KOPT-K1 (cell line): ENCODE measurements at regions not wholly inside any gene's neighbourhood (a gene's known extent, or its start where the extent isn't known, plus 50 kb on each side); places are given as distances from the start of the nearest gene placed in this dataset.

Experiments used
- H3K27ac ChIP-seq: fragments of 200-600 bp; sonication (generic); 2 replicates; pipeline ENCODE4 v1.5.1; 2016; ENCODE audit warnings: antibody characterized with exemption, mild to moderate bottlenecking, low read depth, low read length; ENCODE audit not compliant: poor library complexity, severe bottlenecking
- H3K36me3 ChIP-seq: fragments of 200-600 bp; sonication (generic); 2 replicates; pipeline ENCODE4 v1.5.1; 2017; ENCODE audit warnings: antibody characterized with exemption, mild to moderate bottlenecking, low read length, moderate library complexity; ENCODE audit not compliant: insufficient read depth
- H3K9me3 ChIP-seq: fragments of 200-600 bp; sonication (generic); 2 replicates; pipeline ENCODE4 v1.5.1; 2017; ENCODE audit warnings: antibody characterized with exemption, low read length, mild to moderate bottlenecking; ENCODE audit not compliant: insufficient read depth, poor library complexity, severe bottlenecking

DNA sequence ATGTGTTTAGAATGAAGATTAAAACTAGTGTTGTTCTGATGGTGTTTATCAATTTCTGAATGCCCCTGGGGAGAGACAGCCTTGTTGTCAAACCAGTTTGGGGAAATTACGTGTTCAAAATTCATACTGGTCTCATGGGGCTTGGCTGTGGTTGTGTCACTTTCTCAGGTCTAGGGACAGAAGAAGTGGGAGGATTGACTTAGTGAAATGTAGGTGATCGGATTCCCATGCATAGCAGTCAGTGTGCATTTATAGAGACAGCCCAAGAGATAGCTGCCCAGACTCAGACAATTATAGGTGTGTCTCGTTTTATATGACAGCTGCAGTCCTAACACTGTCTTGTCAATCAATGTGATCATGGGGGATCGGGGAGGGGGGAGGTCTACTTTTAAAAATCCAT, 94.4 kb upstream of the CLCN4 start:
- no peak overlapping the region for H3K27ac ChIP-seq
- H3K9me3 ChIP-seq: no peaks in the 10 kb centered on the region
- no peaks in the 10 kb centered on the region for H3K36me3 ChIP-seq

DNA sequence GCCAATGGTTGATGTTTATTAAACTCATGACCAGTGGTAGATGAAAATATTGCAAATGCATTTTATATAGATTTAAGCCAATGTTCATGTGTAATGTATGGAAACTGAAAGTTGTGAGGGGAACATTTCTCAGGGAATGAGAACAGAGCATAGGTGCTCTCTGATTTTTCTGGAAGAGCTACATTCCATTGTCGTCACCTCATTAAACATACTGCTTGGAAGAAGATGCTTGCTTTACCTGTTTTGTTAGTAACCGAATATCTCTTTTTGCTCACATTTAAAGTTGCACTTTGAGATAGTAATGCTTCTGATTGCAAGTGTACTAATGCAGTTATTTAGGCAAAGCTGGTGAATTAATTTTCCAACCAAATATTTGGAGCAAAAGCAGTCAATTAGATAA, 93.8 kb upstream of the CLCN4 start:
- Histone ChIP-seq H3K36me3 (no peaks in the 10 kb centered on the region), H3K9me3 (no peaks in the 10 kb centered on the region), H3K27ac (no peak overlapping the region)

DNA sequence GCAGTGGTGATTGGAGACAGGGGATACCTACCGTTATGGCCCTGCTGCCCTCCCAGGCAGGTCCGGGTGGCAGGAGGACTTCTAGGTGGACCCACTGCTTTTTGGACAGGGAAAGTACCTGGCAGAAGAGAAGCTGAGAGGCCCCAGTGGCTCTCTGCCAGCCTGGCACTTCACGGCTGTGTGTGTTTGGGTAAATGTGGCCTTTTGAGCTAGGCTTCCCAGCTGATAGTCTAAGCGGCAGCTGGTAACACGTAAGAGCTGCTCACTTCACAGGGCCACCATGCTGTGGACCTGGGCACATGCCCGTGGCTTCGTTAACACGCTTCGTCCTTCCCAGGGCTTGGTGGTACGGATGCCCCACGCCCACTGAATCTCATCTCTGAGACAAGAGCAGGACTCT, 92.0 kb upstream of the CLCN4 start:
- Histone ChIP-seq H3K36me3 (no peaks in the 10 kb centered on the region), H3K27ac (no peak overlapping the region), H3K9me3 (no peaks in the 10 kb centered on the region)

DNA sequence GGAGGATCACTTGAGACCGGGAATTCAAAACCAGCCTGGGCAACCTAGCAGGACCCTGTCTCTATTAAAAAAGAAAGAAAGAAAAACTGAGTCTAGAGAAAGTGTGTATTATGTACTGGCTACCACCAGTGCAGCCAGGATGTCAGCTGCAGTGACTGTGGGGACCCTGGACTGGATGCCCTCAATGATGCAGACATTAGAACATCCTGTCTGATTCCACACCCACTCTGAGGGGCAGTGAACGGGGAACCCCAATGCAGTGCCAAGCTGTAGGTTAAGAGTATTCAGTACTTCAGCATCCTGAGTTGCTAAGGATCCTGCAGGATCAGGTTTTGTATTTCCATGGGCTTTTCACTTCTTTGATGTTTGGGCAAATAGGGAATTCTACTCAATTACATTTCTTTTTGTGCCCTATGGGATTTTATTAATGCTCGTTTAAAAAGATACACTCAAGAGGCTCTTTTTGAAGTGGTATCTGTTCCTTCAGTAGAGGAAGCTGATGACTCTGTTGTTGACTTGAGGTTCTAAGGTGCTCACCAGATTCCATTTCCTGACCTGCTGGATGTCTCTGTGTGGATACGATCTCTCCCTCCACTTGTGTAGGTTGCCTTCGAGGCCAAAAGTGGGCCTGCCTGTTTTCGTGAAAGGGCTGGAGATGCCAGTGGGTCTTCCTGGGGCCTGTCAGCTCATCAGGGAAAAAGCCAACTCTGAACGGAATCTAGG, 85.9 kb upstream of the CLCN4 start:
- no peaks in the 10 kb centered on the region for H3K9me3 ChIP-seq

DNA sequence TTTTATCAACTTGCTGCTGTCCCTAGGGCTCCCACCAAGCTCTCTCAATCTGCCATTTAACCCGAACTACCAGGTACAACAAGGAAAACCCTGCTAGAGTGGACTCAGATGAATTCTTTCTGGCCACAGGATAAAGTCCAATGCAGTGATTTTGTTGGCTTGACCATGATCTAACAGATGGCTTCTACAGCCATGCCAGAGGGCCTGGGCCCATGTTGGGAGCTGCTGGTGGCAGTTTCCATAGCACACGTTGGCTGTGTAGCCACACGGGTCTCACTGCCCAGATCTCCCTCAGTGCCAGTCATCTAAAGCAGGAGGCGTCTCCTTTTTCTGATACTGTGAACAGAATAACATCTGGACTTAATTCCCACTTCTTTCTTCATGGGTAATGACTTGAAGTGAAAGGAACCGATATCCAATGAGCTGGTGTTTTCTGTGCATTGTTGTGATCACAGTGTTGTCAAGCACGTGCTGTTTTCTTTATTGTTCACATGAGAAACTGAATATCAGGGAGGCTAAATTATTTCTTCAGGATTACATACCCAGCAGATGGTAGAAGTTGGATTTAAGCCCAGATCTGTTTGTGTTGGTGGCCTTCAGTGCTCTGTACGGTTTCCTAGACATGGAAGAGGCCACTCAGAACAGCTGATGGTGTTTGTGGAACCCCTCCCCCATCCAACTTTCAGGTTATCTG, 85.2 kb upstream of the CLCN4 start:
- no peaks in the 10 kb centered on the region for H3K36me3 ChIP-seq
- no peaks in the 10 kb centered on the region for H3K9me3 ChIP-seq
- H3K27ac ChIP-seq: no peak overlapping the region

More for the DNA sequence above, 85.9 kb upstream of the CLCN4 start:
- Histone ChIP-seq H3K27ac (no peak overlapping the region), H3K36me3 (no peaks in the 10 kb centered on the region)

DNA sequence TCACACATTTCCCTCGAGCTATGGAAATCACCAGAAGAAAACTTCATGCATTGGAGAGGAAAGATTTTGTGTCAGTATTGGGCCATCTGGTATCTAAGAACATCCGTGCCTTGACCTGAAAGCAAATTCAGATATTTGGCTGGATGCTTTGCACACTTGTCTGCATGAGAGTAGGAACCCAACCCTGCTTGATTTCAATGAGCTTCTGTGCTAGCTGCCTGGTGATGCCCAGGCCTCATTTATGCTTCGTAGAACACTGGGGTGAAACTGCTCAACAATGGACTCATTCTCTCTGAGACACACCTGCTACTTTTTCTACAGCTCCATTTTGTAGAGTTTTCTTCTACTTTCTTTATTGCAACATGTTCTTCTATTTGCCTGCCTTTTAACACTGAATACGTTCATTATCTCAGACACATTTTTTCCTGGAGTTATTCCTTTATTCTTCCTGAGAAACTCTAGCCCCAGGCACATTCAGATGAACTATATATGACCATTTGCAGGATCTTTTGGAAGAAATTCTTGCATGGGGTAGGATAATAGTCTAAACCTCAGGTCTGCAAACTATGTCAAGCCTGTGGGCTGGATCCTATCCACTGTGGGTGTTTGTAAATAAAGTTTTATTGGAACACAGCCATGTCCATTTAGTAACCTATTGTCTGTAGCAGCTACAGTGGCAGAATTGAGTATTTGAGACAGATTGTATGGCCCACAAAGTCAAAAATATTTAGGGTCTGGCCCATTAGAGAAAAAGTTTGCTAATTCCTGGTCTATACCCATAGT, 83.8 kb upstream of the CLCN4 start:
- Histone ChIP-seq H3K36me3 (no peaks in the 10 kb centered on the region), H3K9me3 (no peaks in the 10 kb centered on the region), H3K27ac (no peak overlapping the region)

DNA sequence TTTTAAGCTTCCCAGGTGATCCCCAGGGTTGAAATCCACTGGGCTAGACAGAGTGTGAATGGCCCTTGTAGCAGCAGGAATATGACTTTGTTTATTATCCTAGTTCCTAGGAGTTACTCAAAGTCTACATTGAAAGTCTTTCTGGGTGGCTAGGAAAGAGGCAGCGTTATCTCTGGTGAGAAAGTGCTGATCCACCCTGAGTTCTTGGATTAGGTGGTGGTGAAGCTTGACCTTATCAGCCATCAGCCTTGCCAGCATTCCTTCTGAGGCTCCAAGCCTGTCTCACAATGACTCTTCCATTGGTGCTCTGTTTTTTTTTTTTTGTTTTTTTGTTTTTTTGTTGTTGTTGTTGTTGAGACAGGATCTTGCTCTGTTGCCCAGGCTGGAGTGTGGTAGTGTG, 83.1 kb upstream of the CLCN4 start:
- no peaks in the 10 kb centered on the region for H3K9me3 ChIP-seq
- H3K27ac ChIP-seq: no peak overlapping the region
- no peaks in the 10 kb centered on the region for H3K36me3 ChIP-seq

DNA sequence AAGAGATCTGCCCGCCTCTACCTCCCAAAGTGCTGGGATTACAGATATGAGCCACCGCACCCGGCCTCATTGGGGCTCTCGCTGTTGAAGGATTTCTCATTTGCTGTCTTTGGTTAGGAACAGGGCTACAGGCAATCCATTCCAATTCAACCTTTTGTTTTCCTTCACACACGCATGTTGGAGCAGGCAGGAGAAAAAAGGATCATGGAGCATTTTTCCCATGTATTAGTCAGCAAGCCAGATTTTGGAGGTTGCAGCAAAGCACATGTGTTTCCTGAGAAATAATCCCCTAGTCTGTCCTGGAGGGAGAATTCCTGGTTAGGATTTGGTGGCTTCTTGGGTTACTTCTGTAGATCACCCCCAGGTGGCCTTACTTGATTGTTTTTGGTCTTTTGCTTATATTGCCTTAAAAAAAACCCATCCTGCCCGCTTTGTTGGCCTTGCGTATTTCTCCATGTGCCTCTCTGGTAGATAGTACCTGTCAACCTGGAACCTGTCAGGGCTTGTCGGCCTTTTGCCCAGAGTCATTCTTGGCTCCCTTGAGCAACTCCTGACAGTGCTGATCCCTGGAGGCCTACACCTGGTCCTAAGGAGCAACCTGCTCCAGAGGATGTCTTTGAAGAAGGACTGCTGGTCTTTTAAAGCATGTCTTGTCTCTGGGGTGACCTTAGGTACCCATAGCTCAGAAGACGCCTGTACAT, 82.4 kb upstream of the CLCN4 start:
- Histone ChIP-seq H3K9me3 (no peaks in the 10 kb centered on the region), H3K36me3 (no peaks in the 10 kb centered on the region), H3K27ac (no peak overlapping the region)

DNA sequence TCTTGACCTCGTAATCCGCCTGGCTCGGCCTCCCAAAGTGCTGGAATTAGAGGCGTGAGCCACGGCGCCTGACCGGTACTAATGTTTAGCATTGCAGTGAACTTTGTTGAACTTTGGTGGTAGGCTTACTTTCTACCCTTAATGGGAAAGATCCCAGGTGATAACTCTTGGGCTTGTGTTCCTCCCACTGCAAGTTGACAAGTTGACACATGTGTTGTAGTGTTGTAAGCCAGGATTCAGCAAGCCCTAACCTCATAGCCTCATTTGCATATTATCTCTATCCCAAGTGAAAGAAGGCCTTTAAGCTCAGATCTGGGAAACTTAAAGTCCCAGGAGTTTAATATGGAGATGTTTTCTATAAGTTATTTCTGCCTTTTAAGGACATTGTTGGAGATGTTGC, 80.0 kb upstream of the CLCN4 start:
- H3K9me3 ChIP-seq: no peaks in the 10 kb centered on the region
- no peaks in the 10 kb centered on the region for H3K36me3 ChIP-seq
- H3K27ac ChIP-seq: no peak overlapping the region

DNA sequence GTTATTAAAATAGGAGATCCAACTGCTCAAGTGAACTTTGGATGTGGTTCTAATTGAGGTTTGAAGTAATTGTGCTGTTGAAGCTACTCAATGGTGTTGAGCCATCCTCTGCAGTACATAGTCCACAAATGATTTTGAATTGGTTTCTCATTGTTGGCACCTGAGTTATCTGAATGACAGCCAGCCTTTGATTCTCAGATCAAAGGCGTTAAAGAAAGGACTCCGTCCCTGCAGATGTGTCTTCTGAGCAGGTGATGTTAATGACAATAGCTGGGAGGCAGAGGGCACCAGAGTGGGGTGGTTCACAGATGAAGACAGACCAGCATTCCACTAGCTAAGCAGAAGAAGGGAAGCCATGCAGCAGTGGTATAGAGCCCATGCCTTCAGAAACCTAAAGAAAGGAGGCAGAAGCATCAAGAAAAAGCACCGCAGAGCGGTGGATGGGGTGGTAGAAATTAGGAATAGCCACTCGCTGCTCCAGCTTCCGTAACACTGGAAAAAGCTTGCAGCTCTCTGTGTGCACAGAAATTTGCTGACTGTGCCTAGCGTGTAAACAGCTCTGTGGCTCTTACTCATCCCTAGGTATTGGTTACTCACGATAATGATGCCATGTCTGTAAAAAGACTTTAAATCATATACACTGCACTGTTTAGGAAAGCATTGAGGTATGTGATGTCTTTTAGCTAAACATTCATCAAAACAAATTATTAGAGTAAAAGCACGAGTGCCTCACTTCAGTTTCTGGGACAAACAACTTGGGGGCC, 79.2 kb upstream of the CLCN4 start:
- no peaks in the 10 kb centered on the region for H3K9me3 ChIP-seq
- no peaks in the 10 kb centered on the region for H3K36me3 ChIP-seq
- H3K27ac ChIP-seq: no peak overlapping the region

DNA sequence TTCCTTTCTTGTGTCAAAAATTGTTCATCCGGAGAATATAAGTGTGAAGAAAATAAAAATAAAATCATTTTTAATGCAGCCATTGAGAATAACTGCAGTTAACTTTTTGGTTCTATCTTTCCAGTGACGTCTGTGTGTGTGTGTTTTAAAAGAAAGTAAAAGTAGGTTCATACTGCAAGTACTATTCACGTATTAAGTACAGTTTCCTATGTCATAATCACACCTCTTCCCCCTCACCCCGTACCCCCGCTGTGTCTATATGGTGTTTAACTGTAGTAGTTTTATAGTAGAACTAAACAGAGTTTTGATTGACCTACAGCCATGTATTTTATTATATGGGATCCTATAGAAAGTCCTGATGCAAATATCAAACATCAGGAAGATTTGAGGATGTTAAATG, 78.5 kb upstream of the CLCN4 start:
- no peak overlapping the region for H3K27ac ChIP-seq
- no peaks in the 10 kb centered on the region for H3K9me3 ChIP-seq
- H3K36me3 ChIP-seq: no peaks in the 10 kb centered on the region

DNA sequence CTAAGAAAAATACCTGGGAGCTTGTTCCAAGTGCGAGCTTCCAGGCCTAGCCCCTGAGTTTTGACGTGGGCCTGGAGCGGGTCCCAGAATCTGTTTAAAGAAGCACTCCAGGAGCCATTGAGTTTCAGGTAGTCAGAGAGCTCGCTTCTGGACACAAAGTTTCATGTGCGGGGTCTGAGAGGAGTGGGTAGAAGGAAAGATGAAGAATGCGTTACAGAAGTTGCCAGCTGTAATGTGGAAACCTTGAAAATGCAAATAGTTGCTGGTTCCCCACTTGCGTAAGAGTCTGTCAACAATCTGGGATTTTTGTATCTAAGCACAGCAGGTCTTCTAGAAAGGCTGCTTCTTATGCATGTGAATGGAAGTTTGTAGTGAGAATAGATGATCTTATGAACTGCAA, 77.5 kb upstream of the CLCN4 start:
- Histone ChIP-seq H3K36me3 (no peaks in the 10 kb centered on the region), H3K27ac (no peak overlapping the region), H3K9me3 (no peaks in the 10 kb centered on the region)

DNA sequence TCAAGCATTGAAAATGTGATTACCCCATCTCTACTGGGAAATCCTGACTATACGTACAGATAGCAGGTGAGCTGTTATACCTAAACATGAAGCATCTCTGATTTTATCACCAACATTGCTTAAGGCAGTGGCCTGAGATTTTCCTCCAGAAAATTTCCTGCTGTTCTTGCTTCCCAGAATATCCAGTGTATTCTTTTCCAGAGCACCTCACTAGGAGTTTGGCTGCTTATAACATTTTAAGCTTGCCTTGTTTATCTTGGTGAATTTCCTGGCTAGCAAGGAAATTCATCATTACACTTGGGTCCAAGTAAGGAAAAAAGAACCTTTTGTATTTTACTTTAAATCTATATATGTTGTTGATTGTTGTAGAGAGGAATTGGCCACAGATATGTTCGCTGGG, 73.0 kb upstream of the CLCN4 start:
- Histone ChIP-seq H3K9me3 (no peaks in the 10 kb centered on the region), H3K36me3 (no peaks in the 10 kb centered on the region), H3K27ac (no peak overlapping the region)

DNA sequence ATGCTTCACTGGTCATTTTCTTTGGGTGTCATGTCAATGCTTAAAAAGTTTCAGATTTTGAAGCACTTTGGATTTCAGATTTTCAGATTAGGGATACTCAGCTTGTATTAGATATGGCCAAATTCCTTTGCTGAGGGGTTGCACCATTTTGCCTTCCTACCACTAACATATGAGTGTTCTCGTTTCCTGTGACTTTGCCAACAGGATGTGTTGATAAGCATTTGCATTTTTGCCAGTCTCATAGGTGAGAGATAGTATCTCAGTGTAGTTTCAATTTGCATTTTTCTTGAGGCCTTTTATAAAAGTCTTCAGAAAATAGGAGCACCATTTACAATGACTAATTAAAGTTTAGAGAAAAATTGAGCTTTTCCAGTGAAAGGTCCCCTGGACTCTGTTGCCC, 71.6 kb upstream of the CLCN4 start:
- peak overlapping the region; percentile 47 for H3K27ac ChIP-seq
- no peaks in the 10 kb centered on the region for H3K9me3 ChIP-seq
- H3K36me3 ChIP-seq: no peaks in the 10 kb centered on the region
